AG09309 (cell line): ENCODE measurements at regions not wholly inside any gene's neighbourhood (a gene's known extent, or its start where the extent isn't known, plus 50 kb on each side); places are given as distances from the start of the nearest gene placed in this dataset.

Source experiments
- DNase-seq: peaks from one replicate; pipeline ENCODE4 v3.0.0-alpha.2; 2010; ENCODE audit warnings: low read depth
- H3K4me3 ChIP-seq: 2 replicates; pipeline ENCODE4 v1.5.1; 2011; ENCODE audit warnings: mild to moderate bottlenecking, low read depth, low read length, moderate library complexity; ENCODE audit not compliant: control insufficient read depth
- CTCF ChIP-seq: IDR thresholded peaks from 2 replicates; pipeline ENCODE4 v1.5.1; 2011; ENCODE audit warnings: mild to moderate bottlenecking, low read depth, low read length, inconsistent platforms; ENCODE audit not compliant: insufficient read depth, control insufficient read depth; ENCODE audit errors: missing control alignments

DNA sequence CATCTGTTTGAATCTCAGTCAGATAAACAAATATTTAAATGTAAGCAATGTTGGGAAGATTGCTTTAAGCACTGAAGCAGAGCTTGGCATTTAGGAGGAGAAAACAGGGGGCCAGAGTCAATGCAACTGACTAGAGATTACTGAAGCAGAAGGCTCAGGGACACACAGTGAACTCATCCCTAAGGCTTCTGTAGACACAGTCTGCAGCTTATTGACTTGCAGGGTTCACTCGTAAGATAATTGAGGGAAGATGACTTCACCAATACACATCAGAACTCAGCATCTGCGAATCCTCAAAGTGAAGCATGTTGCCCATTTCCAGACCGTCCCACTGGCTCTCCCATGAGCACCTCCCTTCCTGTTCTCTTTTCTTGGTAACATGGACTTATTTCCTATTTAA, 363.4 kb upstream of the PFKP start:
- TF ChIP-seq CTCF = no peak
- no peak for DNase-seq

GRCh38 chr10:2701802-2702201, 365.5 kb upstream of the PFKP start:
- TF ChIP-seq CTCF = no peak
- no peak for DNase-seq
- H3K4me3 ChIP-seq = no peak overlapping the region

More for the DNA sequence above, 363.4 kb upstream of the PFKP start:
- H3K4me3 ChIP-seq = no peak overlapping the region

- no peak for TF ChIP-seq CTCF
- DNase-seq = no peak
Observed at GRCh38 chr10:2700626-2701305, 366.6 kb upstream of the PFKP start.

GRCh38 chr10:2688958-2689357, 378.4 kb upstream of the PFKP start:
- no peak for DNase-seq
- no peak for TF ChIP-seq CTCF
- H3K4me3 ChIP-seq = no peak overlapping the region

More at GRCh38 chr10:2700626-2701305, 366.6 kb upstream of the PFKP start:
- H3K4me3 ChIP-seq = no peak overlapping the region

DNA sequence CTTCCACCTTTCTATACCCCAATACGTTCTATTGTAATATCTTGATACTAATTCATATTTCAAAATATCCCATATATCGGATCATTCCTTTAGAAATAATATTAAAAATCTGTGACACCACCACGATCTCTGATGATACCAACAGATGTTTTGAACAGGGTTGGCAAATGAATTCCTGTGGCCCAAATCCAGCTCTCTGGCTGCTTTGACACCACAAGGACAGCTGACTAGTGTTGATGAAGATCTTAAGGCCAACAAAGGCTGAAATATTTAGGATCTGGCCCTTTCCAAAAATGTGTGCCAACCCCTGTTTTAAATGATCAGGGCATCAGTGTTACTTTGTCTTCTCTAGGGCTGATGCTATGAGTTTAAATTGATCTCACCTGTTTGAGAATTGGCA, 380.7 kb upstream of the PFKP start:
- H3K4me3 ChIP-seq = no peak overlapping the region
- TF ChIP-seq CTCF = no peak
- DNase-seq = no peak

DNA sequence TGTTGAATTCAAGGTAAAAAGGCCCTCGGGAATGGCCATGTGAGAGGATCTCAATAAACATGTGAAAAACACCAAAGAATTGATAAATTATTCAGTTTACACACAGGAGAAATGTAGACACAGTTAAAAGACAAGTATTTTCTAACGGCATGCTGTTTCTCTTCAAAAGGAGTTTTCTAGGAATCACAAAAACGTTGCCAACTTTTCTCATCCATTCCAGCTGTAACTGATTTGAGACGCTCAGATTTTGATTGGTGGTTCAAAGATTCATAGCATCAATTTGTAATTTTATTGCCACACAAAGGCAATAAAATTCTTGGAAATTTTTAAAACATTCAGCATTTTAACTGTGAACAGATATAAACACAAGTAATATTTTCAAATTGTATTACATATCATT, 384.9 kb upstream of the PFKP start:
- DNase-seq = no peak
- no peak for TF ChIP-seq CTCF
- no peak overlapping the region for H3K4me3 ChIP-seq
